ENCODE measurements at regions not wholly inside any gene's neighbourhood (a gene's known extent, or its start where the extent isn't known, plus 50 kb on each side); places are given as distances from the start of the nearest gene placed in this dataset.

DNA sequence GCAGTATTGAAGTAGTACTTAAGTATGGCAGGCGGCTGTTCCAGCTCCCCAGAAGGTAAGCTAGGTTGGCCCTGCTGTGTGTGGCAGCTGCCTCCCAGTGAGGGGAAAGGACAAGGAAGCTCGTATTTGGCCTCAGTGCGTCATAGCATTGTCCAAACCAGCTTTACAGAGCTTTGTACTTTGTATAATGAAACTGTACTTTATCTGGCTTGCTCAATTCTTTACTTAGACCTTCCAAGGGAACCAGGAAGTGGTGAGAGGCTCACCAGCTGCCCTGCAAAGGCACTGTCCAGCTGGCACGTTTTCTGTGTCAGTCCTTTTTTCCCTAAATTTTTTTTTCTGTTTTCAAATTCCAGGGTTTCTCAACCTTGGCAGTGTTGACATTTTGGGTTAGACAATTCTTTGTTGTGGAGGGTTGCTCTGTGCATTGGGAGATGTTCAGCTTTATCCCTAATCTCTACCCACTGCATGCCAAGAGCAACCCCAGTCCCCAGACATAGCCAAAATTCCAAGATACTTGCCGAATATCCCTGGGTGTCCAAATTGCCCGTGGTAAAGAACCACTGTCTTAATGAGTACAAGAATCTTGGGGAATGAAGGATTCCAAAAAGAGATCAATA lies 474.5 kb downstream of the LRRC70 start:
- no peaks in the 10 kb centered on the region for H3K36me3 ChIP-seq (ENCODE audit: insufficient read depth, low read length)
- H3F3A ChIP-seq (ENCODE audit: insufficient read depth, low read length, poor library complexity, severe bottlenecking) = no peaks in the 10 kb centered on the region
- H3K9me3 ChIP-seq (ENCODE audit: low read length) = no peaks in the 10 kb centered on the region
- no peak overlapping the region for H3K4me3 ChIP-seq (ENCODE audit: low read length)
- no peak overlapping the region for H2AFZ ChIP-seq (ENCODE audit: low read depth, low read length)
- no peak overlapping the region for H3K9ac ChIP-seq (ENCODE audit: low read length)
- H3K9me2 ChIP-seq (ENCODE audit: insufficient read depth, low read length) = no peaks in the 10 kb centered on the region
- H3K27me3 ChIP-seq (ENCODE audit: insufficient read depth, low read depth, low read length) = no peaks in the 10 kb centered on the region
- no peak overlapping the region for H3K4me2 ChIP-seq (ENCODE audit: low read length)
- TF ChIP-seq EP300 (conservative IDR thresholded peaks at IDR 0.05; ENCODE audit: poor library complexity, severe bottlenecking) (no peak), CTCF (IDR thresholded peaks at IDR 0.05; ENCODE audit: poor library complexity, severe bottlenecking) (no peak), EZH2 (IDR thresholded peaks at IDR 0.05; ENCODE audit: borderline replicate concordance, insufficient read depth, low read length, poor library complexity, severe bottlenecking) (no peak), RAD21 (conservative IDR thresholded peaks at IDR 0.05) (no peak)
- no peaks in the 10 kb centered on the region for H4K20me1 ChIP-seq (ENCODE audit: insufficient read depth)
- H3K79me2 ChIP-seq (replicated peaks; ENCODE audit: insufficient read depth, low read length) = no peaks in the 10 kb centered on the region
- no peak overlapping the region for H3K27ac ChIP-seq (ENCODE audit: low read length)

GRCh38 chr5:63050916-63051315 lies 472.3 kb downstream of the LRRC70 start:
- Histone ChIP-seq H3K9me2 (ENCODE audit: insufficient read depth, low read length) (no peaks in the 10 kb centered on the region), H3K79me2 (replicated peaks; ENCODE audit: insufficient read depth, low read length) (no peaks in the 10 kb centered on the region), H3F3A (ENCODE audit: insufficient read depth, low read length, poor library complexity, severe bottlenecking) (no peaks in the 10 kb centered on the region), H3K27me3 (ENCODE audit: insufficient read depth, low read depth, low read length) (no peaks in the 10 kb centered on the region), H4K20me1 (ENCODE audit: insufficient read depth) (no peaks in the 10 kb centered on the region), H3K27ac (ENCODE audit: low read length) (no peak overlapping the region), H3K9ac (ENCODE audit: low read length) (no peak overlapping the region), H3K4me2 (ENCODE audit: low read length) (no peak overlapping the region), H3K4me3 (ENCODE audit: low read length) (no peak overlapping the region), H3K36me3 (ENCODE audit: insufficient read depth, low read length) (no peaks in the 10 kb centered on the region), H2AFZ (ENCODE audit: low read depth, low read length) (no peak overlapping the region), H3K9me3 (ENCODE audit: low read length) (no peaks in the 10 kb centered on the region)
- TF ChIP-seq RAD21 (conservative IDR thresholded peaks at IDR 0.05) = no peak
- no peak for TF ChIP-seq EP300 (conservative IDR thresholded peaks at IDR 0.05; ENCODE audit: poor library complexity, severe bottlenecking)
- TF ChIP-seq REST (IDR thresholded peaks at IDR 0.05; ENCODE audit: borderline replicate concordance) = no peak
- TF ChIP-seq MXI1 (conservative IDR thresholded peaks at IDR 0.05; ENCODE audit: poor library complexity, severe bottlenecking) = no peak
- TF ChIP-seq SMC3 (conservative IDR thresholded peaks at IDR 0.05; ENCODE audit: poor library complexity) = no peak
- TF ChIP-seq POLR2AphosphoS5 (IDR thresholded peaks at IDR 0.05) = no peak
- no peak for TF ChIP-seq CTCF (IDR thresholded peaks at IDR 0.05; ENCODE audit: poor library complexity, severe bottlenecking)
- no peak for TF ChIP-seq EZH2 (IDR thresholded peaks at IDR 0.05; ENCODE audit: borderline replicate concordance, insufficient read depth, low read length, poor library complexity, severe bottlenecking)
- no peak for TF ChIP-seq TAF1 (IDR thresholded peaks at IDR 0.05; ENCODE audit: low read depth)
